ENCODE measurements at regions not wholly inside any gene's neighbourhood (a gene's known extent, or its start where the extent isn't known, plus 50 kb on each side); places are given as distances from the start of the nearest gene placed in this dataset.
"Not testable (repeated sequence)": the region's sequence is repeated elsewhere in the genome, so short reads cannot be mapped to it uniquely, and the experiment has no call there.

DNA sequence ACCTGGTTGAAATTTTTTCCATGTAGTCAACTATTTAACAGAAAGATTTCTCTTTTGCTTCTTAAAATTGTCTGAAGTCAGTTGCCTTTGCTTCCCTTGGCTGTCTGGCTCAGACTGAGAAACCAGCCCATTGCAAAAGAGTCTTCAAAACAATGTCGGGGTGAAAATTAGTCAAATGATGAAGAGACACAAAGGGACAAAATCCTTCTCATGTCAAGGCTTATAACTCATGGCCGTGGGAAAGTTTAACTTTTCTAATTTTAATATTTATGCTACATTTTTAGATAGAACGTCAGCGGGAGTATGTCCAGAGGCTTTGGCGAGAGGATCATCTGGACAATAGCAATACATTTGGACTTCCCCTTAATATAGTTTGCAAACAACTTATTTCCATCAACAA, 127.2 kb downstream of the CD164 start:
- no peak for DNase-seq (ENCODE audit: low spot score)

DNA sequence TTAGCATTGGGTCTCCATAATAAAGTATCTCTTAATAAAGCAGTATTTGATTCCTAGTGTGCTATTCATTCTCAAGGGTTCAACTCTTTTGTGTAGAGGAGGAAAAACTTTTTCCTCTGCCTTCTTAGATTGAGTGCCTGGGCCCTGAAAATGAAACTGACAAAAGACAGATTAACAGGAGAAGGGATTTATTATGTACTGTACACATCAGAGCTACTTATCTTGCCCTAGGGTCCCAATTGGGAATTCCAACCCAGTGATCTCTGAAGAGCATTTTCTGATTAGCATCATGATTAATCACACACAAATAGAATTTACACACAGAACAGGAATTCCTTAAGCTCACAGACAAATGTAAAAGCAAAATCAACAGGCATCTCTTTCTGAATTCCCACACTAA, 128.9 kb downstream of the CD164 start:
- DNase-seq (ENCODE audit: low spot score), result no peak

DNA sequence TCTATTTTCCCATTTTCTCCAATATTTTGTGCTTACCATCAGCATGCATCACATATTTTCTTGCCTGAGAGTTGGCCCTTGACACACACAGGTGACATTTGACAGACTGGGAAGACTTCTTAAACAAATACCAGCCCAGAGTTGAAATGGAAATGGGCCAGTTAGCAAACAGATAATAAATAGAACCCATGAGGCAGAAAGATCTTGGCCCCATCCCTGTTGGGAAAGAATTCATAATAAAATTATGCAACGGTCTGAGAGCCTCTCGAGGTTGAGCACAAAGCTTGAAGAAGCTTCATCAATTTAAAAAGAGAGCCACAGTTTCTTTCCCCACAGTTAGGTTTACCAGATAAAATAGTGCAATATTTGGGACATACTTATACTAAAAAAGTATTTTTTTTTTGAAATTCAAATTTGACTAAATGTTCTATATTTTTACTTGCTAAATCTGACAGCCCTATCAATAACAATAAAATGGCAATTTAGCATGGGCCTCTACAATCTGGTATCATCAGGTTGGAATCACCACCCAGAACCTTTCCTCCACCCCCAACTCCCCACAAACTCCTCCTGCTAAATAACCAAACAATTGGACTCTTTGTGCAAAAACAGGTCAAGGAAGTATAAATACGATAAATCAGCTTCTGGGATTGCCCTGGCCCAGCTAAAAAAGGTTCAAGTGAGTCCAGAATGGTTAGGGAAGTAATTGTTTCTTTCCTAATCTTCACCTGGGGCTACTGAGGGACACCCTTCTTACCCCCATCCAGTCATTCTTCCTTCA, 129.8 kb downstream of the CD164 start:
- no peak for DNase-seq (ENCODE audit: low spot score)

DNA sequence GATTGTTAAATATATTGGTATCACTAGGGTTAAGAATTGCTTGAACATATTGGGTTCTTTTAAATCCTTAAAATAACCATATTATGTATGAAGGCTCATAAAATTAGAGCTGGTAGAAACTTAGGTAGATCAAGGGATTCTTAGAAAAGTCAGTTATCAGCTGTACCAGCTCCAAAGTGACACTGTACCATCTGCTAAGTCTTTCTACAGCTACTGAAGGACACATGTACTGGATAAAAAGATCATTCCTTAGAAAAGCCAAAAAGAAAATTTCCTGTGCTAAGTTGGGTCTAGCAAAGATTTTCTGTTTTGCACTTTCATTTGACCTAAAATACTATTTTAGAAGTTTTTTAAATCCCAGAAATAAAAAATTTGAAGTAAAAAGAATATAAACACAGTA, 130.4 kb downstream of the CD164 start:
- DNase-seq (ENCODE audit: low spot score), result no peak

DNA sequence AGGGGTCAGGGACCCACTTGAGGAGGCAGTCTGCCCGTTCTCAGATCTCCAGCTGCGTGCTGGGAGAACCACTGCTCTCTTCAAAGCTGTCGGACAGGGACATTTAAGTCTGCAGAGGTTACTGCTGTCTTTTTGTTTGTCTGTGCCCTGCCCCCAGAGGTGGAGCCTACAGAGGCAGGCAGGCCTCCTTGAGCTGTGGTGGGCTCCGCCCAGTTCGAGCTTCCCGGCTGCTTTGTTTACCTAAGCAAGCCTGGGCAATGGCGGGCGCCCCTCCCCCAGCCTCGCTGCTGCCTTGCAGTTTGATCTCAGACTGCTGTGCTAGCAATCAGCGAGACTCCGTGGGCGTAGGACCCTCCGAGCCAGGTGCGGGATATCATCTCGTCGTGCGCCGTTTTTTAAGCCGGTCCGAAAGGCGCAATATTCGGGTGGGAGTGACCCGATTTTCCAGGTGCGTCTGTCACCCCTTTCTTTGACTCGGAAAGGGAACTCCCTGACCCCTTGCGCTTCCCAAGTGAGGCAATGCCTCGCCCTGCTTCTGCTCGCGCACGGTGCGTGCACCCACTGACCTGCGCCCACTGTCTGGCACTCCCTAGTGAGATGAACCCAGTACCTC, 131.6 kb downstream of the CD164 start:
- not testable (repeated sequence) for DNase-seq (ENCODE audit: low spot score)

DNA sequence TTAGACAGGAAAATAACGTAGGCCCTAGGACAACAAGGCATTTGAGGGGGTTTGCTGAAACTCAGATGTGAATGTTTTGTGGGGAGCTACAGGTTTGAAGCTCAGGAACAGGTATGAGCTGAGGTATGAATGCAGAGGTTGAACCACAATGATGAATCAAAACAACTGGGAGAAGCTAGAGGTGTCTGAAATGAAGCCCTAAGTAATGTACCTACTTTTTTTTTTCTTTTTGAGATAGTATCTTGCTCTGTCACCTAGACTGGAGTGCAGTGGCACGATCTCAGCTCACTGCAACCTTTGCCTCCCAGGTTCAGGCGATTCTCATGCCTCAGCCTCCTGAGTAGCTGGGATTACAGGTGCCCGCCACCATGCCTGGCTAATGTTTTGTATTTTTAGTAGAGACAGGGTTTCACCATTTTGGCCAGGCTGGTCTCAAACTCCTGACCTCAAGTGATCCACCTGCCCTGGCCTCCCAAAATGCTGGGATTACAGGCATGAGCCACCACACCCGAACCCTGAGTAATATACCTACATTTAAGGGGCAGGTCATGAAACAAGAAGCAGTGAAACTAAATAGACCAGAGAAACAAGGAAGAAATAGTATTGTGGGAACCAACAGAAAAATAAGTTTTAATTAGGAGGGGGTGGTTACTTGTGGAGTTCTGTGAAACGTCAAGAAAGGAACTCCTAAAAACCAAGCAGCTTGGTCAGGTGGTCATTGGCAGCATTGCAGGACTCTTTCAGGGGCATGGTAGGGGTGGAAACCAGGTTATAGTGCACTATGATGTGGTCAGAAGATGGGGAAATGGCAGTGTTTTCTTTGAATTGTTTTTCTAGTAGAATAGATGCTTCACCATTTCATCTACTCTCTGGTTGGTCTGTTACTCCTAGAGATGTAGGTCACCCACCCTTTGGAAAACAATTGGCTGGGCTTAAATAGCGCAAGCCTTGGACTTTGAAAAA, 138.1 kb downstream of the CD164 start:
- DNase-seq (ENCODE audit: low spot score), result no peak

DNA sequence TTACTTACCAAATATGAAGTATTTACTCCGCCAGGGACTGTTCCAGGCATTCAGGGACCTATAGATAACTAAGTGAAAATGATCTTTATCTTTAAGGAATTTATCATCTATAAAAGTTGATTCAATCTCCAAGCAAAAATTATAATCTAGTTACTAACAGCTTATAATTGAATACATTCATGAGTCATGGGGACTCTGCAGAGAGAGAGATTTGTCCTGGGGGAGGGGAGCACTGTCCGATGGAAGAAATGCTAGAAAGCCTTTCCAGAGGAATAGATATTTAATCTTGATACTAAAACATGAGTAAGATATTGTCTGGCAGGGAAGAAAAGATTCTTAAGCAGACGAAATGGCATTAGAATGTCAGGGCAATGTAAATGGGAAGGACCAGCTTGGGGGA, 139.3 kb downstream of the CD164 start:
- DNase-seq (ENCODE audit: low spot score), result no peak

DNA sequence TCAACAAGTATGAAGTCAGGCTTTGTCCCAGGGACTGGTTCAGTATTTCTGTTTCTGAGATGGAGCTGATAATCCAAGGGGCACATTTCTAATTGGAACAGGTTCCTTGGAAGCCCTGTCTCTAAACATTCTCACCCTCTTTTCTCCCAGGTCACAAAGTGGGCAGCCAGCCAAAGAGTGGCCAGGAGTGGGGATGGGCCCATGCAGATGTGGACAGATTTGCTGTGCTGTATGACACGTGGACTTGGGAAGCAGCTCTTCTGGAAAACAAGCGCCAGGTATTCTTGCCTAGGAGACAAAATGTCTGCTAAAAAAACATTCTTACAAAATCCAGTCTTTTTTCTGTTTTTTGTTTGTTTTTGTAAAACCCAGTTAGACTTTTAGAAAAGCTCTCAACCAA, 140.2 kb downstream of the CD164 start:
- DNase-seq (ENCODE audit: low spot score), result no peak

DNA sequence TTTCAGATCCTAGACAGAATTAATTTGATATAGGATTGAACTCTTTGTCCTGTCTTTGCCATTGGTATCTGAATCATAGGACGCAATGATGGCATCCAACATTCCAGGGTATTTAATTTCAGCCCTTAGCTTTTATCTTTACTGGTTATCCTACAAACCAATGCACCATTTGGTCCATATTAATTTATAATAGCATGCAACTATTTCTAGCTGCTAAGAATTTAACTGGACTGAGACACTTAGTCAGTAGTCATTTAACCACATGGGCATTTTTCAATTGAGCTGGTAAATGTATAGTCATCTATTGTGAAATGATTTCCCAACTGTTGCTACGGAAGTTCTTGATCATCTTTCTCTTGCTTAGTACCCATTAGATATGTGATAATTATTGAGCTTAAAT, 141.1 kb downstream of the CD164 start:
- DNase-seq (ENCODE audit: low spot score), result no peak

DNA sequence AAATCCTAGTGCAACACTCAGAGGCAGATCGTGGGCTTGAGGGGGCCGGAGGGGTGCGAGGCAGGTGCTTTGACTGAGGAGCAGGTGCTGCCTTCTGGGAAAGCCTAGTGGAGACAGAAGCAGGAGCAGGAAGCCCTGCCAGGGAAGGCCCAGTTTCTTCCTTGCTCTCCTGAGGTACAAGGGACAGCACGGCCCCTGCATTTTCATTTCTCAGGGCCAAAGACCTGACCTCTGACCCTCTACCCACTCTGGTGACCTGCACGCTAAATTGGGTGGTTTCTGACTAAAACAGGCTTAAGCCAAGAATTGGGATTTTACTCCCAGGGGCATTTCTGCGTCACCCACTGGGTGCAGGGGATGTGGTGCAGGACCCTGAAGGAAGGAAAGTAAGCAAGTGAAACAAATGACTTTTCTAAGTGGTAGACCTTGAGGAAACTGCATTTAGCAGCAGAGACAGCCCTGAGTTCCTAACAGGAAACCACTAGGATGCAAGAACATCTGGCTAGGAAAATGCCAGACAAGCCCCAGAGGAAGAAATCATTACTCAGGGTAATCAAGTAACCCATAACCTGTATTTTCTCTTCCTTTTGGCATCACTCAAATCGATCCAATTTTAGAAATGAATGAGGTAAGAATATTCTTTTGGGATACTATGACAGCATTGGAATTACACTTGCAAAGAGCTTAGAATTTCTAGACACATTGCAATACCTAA, 141.7 kb downstream of the CD164 start:
- no peak for DNase-seq (ENCODE audit: low spot score)

DNA sequence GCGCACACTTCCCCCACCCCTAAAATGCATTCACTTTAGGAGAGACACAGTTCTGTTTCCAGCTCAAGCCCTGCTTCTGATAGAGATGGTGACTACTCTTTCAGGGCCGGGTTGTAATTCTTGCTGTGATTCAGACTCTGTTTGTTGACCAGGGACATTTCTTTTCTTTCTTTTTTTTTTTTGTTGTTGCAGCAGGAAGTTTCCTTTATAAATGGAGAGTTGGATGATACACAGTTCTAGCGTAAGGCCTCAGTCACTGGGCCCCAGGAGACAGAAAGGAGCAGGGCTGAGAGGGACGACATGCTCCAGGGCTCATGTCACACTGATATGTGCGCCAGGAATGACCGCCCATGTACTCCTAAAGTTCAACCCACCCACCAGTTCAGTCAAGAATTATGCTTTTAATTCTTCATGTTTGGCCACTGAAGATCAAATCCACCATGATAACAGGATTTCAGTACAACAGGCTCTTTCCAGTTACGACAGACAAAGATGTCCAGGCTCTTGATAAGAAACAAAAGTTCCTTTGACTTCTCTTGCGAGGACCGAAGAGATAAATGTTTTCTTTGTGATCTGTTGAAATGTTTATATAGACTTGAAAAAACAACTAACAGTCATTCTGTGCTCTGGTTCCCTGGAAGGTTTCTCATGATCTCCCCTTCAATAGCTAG, 142.5 kb downstream of the CD164 start:
- no peak for DNase-seq (ENCODE audit: low spot score)

DNA sequence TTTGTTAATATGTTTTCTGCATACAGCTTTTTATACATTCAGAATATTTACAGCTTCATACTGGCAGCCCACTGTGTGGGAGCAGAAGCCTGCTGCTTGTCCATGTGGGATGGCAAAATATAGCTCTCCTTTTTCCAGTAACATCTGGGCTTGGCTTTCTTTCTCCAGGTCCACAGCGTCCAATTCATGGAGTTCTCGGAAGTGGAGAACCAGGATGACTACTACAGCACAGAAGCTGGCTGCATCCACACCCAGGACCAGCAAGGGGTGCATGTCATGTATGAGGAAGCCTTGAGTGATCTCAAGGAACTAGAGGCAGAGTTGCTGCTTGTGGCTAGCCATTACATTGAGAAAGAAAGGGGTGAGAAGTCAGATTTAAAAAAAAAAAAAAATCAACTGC, 143.1 kb downstream of the CD164 start:
- DNase-seq (ENCODE audit: low spot score), result no peak

DNA sequence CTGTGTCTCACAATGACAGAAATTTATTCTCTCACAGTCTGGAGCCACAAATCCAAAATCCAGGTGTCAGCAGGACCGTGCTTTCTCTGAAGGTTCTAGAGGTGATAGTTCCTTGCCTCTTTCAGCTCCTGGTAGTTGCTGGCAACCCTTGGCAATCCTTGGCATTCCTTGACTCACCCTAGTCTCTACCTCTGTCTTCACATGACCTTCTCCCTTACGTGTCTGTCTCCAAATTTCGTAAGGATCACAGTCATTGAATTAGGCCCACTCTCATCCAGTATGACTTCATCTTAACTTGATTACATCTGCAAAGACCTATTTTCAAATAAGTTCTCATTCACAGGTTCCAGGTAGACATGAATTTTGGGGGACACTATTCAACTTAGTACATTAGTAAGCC, 143.1 kb downstream of the CEP57L1 start:
- DNase-seq (ENCODE audit: low spot score), result no peak

DNA sequence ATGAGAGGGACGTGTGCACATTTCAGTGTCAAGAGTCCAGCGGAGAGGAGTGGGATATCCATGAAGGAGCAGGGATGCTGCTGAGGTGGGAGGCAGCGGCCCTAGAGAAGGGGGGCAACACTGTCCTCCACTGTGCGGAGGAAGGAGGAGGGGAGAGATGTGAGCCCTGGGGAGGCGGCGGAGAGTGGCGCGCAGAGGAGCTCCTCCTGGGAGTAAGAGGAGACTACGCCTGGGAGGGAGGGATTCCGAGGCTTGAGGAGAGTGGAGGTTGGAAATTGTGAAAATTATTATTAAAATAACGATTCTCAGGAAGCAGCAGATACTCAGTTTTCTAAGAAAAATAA, 142.7 kb downstream of the CEP57L1 start:
- DNase-seq (ENCODE audit: low spot score), result no peak

DNA sequence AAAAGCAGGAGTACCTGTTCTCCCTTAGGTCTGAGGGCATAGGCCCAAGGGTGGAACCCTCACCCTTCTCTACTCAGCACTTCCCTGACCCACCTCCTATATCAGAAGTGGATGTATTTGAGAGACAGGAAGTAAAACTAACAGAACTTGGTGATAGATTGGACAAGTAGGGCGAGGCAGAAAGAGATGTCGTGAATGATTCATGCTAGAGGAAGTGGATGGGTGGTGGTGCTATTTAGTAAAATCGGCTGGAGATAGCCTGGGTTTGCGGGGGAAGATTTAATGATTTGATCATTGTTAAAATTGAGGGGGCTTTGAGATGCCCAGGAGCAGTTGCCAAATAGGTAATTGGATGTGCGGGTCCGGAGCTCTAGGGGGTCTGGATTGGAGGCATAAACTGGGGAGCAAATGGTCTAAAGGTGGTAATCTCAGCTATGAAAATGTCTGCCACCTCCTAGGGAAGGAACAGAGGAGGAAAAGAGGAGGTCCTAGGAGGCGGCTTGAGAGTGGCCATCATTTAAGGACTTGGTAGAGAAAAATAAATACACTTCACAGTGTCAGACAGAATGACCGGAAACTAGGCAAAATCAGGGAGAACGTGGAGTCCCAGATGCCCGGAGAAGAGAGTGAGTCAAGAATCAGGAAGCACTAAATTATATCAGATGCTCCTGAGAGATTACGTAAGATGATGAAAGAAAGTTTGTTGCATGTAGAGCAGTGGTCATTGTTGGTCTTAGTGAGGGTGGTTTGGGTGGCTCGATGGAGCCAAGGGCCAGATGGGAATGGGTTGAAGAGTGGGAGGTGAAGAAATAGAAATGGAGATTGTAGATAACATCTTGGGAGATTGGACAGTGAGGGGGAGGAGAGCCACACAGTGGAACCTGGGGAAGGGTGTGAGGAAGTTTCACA, 142.0 kb downstream of the CEP57L1 start:
- DNase-seq (ENCODE audit: low spot score), result no peak

DNA sequence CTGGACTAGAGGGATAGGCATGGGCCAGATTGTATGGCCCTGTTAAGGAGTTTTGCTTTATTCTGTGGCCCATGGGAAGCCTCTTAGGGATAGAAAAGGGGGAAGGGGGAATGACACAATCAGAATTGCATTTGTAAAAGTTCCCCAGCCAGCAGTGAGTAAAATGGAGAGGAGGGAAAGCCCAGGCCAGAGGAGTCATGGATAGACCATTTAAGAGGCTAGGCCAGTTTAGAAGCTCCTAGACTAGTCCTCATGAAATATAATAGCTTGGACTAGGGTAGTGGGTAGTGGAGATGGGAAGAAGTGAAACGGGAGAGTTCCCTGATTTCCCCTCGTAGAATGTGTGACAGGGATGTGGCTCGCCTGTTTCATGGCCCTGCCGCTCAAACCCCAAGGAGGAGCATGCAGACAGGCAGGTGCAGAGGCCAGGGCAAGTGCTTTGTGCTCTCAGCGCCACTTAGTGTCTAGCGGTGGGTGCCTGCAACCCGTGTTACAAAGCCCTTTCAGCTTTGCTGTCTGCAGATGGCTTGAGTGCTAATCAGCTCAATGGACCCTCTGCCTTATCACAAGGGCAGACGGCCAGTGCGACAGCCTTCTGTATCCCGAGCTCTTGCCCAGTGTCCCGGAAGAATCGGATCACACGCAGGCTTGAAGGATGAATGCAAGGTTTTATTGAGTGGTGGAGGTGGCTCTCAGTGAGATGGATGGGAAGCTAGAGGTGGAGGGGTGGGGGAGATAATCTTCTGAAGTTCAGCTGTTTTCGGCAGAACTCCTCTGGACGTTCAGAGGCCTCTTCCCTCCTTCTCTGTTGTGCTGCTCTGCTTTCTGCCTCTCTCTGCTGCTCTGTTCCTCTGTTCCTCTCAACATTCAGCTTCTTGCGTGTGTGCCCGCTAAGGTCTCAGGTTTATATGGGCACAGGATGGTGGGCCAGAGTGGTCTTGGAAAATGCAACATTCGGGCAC, 141.1 kb downstream of the CEP57L1 start:
- DNase-seq (ENCODE audit: low spot score), result no peak

DNA sequence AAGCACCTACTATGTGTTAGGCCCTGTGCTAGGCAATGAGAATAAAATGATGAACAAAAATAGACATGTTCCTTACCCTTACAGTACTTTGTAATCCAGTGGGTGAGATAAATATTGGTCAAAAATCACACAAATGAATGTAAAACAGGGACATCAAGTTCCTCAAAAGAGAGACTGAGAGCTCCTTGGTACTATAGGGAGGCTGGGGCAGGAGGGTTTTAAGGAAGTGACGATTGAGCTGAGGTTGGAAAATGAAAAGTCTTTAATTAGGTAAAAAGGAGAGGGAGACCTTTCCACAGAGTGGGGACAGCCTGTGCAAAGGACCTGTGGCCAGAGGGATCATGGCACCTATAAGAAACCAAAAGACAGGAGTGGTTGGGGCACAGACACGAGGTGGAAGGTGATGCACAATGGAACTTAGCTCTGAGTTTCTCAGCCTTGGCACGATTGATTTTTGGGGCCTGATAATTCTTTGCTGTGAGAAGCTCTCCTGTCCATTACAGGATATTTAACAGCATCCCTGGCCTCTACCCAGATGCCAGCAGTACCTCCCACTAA, 140.3 kb downstream of the CEP57L1 start:
- no peak for DNase-seq (ENCODE audit: low spot score)

DNA sequence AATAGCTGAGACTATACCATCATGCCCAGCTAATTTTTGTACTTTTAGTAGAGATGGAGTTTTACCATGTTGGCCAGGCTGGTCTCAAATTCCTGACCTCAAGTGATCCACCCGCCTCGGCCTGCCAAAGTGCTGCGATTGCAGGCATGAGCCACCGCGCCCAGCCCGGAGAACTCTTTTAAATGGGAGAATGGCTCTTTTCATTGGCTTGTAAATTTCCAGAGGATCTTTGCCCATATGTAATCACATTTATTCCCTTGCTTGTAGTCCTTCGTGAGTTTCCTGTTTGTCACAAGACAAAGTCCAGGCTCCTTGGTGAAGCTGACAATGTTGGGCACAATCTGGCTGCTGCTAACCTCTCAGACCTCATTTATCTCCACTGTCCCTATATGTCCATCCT, 135.1 kb downstream of the CEP57L1 start:
- no peak for DNase-seq (ENCODE audit: low spot score)

DNA sequence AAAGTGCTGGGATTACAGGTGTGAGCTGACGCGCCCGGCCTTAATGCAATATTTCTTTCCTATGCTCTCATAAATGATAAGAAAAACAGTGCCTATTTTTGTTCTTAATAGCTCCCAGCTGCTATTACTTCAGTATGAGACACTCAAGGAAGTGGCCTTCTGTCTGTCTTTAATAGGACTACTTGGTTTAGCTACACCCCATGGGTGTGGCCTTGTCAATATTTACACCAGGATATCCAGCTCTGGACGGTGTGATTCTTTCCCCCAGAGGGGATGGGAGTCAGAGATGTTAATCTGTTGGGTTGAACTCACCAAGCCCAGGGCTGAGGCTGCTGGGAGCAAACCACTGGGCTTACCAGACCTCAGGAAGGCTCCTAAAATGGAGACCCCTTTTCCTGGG, 134.2 kb downstream of the CEP57L1 start:
- DNase-seq (ENCODE audit: low spot score), result no peak

Data from activated CD4-positive, alpha-beta T cell treated with anti-CD3 and anti-CD28 coated beads, Interleukin-2, Interleukin-4, amounts not matched to agents 100 ng/mL and 50 ng/mL, durations not matched to agents 16 hours and 8 hours (primary cell).